ENCODE measurements at regions not wholly inside any gene's neighbourhood (a gene's known extent, or its start where the extent isn't known, plus 50 kb on each side); places are given as distances from the start of the nearest gene placed in this dataset.

DNA sequence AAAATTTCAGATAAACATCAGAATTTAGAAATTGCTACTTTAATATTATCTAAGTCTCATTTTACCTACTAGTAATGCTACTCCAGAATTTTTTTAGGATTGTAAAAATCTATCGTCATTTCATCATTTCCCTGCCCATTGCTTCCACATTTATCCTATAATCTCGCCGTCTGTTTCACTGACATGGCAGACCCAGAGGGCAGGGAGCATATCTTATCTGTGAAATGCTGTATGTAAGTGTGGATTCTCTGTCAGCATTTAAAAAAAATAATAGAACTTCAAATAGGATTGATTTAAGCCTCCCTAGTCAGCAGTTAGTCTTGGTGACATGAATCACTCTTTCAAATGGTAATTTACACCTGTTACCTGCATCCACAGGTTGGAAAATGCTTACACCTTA, 314.4 kb downstream of the PCDH7 start:
- intact Hi-C loops (cut with DNase I), result no loop called here
- no peak for ATAC-seq (ENCODE audit: poor library complexity)
- no peak for DNase-seq

DNA sequence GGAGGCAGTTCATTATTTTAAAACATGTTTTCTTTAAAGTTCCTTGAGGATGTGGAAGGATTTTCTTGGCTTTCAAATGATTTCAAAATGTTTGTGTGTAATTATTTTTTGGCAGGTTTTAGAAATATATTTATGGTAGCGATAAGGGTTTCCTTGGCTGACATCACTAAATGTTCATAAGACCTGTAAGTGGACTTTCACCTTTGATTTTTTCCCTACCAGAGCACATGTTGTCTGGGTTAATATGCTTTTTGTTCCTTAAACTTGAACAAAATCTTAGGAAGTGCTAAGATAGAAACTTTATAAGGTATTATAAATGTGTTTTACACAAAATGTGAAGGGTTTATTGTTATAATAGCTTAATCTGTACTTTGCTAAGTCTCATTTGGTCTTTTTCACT, 315.6 kb downstream of the PCDH7 start:
- no peak for ATAC-seq (ENCODE audit: poor library complexity)
- no peak for DNase-seq
- intact Hi-C loops (cut with DNase I), result no loop called here

DNA sequence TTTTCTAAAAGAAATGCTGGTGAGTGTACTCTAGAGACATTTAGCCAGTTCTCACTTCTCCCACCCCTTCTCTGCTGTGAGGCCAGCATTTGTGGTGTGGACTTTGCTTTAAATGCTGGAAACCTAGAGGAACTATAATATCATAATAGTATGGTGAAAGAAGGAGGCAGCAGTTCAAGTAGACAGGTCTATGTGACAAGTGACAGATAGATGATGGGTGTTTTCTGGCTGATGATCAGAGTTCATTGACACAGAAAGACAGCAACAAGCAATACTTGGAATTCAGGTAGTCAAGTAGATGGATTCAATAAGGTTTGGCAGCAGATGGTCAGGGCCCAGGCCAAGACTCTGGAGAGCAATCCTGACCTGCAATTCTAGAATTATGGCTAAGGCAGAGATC, 317.5 kb downstream of the PCDH7 start:
- no peak for ATAC-seq (ENCODE audit: poor library complexity)
- intact Hi-C loops (cut with DNase I), result no loop called here

DNA sequence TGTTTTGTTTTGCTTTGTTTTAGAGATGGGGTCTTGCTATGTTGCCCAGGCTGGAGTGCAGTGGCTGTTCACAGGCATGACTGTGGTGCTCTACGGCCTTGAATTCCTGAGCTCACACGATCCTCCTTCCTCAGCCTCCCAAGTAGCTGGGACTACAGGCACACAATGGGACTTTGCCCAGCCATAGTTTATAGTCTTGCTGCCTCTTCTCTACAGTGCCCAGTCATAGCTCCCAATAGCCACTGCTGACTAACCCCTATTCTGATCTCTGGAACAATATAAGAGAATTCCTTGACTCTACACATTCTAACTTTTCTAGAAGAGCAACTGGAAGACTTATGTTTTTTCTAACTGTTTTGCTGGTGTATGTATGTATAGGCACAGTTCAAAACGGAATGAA, 319.2 kb downstream of the PCDH7 start:
- DNase-seq, result no peak
- no peak for ATAC-seq (ENCODE audit: poor library complexity)
- intact Hi-C loops (cut with DNase I), result no loop called here

More for the DNA sequence above, 317.5 kb downstream of the PCDH7 start:
- no peak for DNase-seq

- ATAC-seq (ENCODE audit: poor library complexity) (no peak), DNase-seq (no peak)
- intact Hi-C loops (cut with DNase I), result loop anchor here (10.0 kb wide), 1 partner anchor 625 kb away; no protein-coding TSS in a partner anchor
Observed at GRCh38 chr4:31040106-31040505, 319.9 kb downstream of the PCDH7 start.

GRCh38 chr4:31041385-31041784, 321.2 kb downstream of the PCDH7 start:
- DNase-seq (no peak), ATAC-seq (ENCODE audit: poor library complexity) (no peak)
- intact Hi-C loops (cut with DNase I), result loop anchor here (10.0 kb wide), 1 partner anchor 623 kb away; no protein-coding TSS in a partner anchor

DNA sequence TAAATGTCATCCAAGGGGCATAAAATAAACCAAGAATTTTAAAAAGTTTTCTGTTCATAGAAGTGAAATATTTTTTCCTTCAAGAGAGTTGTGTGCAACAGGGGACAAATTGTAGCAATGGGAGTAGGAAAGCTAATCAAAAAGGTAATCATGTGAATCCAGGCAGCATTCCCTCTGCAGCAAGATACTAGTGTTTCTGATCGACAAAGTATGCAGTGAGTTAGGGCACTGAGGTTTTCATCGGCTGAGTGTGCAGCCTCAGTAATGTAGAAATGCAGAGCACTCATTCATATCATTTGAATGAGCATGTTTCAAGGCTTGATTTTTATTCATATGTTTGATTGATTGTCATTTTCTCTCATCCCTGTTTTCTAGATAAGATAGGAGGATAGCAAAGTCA, 321.7 kb downstream of the PCDH7 start:
- no peak for ATAC-seq (ENCODE audit: poor library complexity)
- DNase-seq, result no peak
- intact Hi-C loops (cut with DNase I), result loop anchor here (10.0 kb wide), 1 partner anchor 623 kb away; no protein-coding TSS in a partner anchor

DNA sequence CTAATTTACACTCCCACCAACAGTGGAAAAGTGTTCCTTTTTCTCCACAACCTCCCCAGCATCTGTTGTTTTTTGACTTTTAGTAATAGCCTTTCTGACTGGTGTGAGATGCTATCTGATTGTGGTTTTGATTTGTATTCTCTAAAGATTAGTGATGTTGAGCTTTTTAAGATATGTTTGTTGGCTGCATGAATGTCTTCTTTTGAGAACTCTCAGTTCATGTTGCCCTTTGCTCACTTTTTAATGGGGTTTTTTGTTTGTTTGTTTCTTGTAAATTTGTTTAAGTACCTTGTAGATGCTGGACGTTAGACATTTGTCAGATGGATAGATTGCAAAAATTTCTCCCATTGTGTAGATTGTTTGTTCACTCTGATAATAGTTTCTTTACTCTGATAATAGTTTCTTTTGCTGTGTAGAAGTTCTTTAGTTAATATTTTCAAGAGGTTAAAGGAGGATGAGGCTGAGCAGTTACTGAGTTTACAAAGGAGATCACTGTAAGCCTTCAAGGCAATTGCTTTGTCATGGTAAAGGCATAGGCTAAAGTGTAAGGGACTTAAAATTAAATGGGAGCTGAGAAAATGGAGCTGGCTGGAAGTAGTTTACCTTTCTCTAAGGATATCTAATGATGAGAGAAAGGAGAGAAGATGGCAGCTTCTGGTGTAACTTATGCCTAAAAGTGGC, 323.4 kb downstream of the PCDH7 start:
- ATAC-seq (ENCODE audit: poor library complexity) (no peak), DNase-seq (no peak)
- intact Hi-C loops (cut with DNase I), result loop anchor here (10.0 kb wide), 1 partner anchor 621 kb away; no protein-coding TSS in a partner anchor

DNA sequence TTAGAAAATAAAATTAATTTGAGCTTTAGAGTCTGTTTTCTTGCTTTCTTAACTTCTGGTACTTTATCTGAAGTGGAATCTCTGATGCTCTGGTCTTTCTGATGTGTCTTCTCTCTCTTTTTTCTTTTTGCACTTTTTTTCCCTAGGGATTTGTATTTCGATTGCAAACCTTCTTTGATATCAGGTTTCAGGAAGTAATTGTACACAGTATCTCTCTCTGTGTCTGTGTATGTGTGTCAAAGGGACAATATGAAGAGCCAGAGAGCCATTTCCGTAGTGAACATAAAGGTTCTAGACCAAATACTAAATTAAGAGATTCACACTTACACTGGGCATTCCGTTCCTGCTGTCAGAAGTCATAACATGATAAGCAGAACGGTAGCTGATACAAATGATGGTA, 325.0 kb downstream of the PCDH7 start:
- intact Hi-C loops (cut with DNase I), result loop anchor here (10.0 kb wide), 1 partner anchor 620 kb away; no protein-coding TSS in a partner anchor
- no peak for ATAC-seq (ENCODE audit: poor library complexity)

GRCh38 chr4:31045724-31046318, 325.7 kb downstream of the PCDH7 start:
- ATAC-seq (ENCODE audit: poor library complexity) (peak; percentile 61), DNase-seq (no peak)
- intact Hi-C loops (cut with DNase I), result loop anchor here (10.0 kb wide), 1 partner anchor 619 kb away; no protein-coding TSS in a partner anchor

More for the DNA sequence above, 325.0 kb downstream of the PCDH7 start:
- no peak for DNase-seq

GRCh38 chr4:31051151-31051550, 331.0 kb downstream of the PCDH7 start:
- no peak for ATAC-seq (ENCODE audit: poor library complexity)
- no peak for DNase-seq
- intact Hi-C loops (cut with DNase I), result no loop called here

GRCh38 chr4:31051565-31051964, 331.4 kb downstream of the PCDH7 start:
- no peak for DNase-seq
- no peak for ATAC-seq (ENCODE audit: poor library complexity)
- intact Hi-C loops (cut with DNase I), result no loop called here

DNA sequence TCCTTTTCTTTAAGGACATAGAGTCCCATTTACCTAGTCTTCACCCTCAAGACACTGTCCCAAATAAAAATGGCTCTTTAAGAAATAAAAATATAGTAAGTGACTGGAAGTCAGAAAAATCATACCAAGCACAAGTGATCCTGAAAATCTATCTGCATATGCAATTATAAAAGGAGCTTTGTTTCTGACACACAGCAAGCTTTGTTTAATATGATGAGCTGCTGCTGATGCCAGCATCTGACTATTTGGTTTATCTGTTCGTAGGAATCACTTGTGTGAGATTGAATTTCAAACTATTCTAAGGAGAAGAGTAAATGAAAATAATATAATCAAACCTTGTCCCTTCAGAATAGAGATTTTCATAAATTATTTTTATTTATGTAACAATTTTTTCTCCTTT, 332.4 kb downstream of the PCDH7 start:
- ATAC-seq (ENCODE audit: poor library complexity) (no peak), DNase-seq (no peak)
- intact Hi-C loops (cut with DNase I), result no loop called here

DNA sequence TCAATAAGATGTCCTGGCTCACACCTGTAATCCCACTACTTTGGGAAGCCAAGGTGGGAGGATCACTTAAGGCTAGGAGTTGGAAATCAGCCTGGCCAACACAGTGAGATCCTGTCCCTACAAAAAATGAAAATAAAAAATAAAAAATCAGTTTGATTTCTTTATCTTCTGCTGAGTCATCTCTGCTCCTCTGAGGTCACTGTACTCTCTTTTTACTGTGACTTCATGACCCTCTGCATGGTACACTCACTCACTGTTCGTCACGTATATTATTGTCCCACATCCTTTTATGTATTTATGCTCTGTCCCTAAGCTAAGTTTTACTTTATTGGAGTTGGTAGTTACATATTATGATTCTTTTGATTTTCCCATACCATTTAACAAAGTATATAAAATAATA, 333.3 kb downstream of the PCDH7 start:
- DNase-seq (no peak), ATAC-seq (ENCODE audit: poor library complexity) (no peak)
- intact Hi-C loops (cut with DNase I), result no loop called here

- intact Hi-C loops (cut with DNase I), result no loop called here
- no peak for DNase-seq
- ATAC-seq (ENCODE audit: poor library complexity), result no peak
Observed at GRCh38 chr4:31054295-31054694, 334.1 kb downstream of the PCDH7 start.

- no peak for DNase-seq
- intact Hi-C loops (cut with DNase I), result no loop called here
- no peak for ATAC-seq (ENCODE audit: poor library complexity)
Observed at GRCh38 chr4:31058656-31059055, 338.5 kb downstream of the PCDH7 start.

DNA sequence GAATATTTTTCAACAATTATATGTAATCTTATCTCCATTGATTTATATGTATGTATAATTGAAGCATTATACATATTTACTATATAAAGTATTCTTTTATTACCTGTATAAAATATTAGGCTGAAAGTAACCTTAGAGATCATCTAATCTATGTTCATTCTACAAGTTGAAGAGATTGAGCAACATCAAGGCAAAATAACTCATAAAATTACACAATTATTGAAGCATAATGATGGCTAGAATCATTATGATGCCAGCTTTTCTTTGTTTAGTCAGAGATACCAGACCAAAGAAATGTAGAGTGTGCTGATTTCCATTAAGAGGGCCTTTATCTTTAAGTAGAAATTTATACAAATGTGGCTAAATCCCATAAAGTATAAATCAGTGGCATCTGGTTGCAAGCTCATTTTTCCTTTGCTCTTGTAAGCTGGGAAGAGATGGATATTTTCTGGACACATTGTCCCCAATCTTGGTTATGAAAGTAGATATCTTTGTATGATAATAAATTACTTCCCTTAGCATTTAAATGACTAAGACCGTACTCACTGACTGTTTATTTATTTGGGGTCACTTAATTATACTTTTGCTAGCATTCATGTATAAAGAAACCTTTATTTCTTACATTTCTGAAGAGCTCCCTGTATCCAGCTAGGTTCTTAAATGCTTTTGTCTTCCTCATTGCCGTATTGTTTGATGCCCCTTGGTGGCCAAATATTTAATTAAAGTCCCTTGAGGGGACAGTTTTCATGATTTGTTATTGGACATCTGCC, 339.8 kb downstream of the PCDH7 start:
- intact Hi-C loops (cut with DNase I), result no loop called here
- ATAC-seq (ENCODE audit: poor library complexity), result no peak
- DNase-seq, result no peak

- intact Hi-C loops (cut with DNase I), result no loop called here
- ATAC-seq (ENCODE audit: poor library complexity) (no peak), DNase-seq (no peak)
Observed at GRCh38 chr4:31065086-31065485, 344.9 kb downstream of the PCDH7 start.

DNA sequence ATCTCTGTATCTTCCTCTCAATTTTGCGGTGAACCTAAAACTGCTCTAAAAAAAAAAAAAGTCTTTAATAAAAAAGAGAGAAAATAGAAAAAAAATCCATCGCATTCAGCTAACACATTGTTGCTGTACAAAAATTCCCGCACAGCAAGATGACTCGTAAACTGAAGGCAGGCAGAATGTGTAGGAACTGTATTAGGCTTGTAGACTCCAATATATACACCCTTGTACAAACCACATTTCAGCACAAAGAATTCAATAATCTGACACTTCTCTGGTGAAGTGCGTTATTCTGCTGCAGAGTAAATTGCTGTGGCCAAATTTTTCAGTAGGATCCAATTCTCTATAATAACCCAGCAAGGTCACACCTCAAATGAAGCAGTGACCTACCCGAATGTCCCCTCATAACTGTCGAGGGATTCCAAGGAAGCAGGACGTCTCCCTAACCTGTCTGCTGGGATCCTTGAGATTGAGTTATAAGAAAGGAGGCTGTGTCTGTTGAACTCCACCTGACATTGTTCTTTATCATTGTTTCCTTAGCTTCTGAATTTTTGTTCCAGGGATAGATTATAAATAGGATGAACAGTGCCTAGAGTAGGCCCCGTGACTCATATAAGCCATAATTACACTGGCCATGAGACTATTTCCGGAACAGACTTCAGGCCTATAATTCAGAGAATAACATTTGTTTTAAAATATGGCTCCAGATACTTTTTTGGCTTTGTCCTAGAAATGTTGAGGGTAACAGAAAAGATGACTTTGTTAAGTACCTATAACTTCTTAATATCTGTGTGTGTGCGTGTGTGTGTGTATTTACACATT, 348.3 kb downstream of the PCDH7 start:
- peak; percentile 69 for ATAC-seq (ENCODE audit: poor library complexity)
- intact Hi-C loops (cut with DNase I), result no loop called here
- no peak for DNase-seq
